Spinal cord (tissue), 9 donors: ENCODE measurements at regions not wholly inside any gene's neighbourhood (a gene's known extent, or its start where the extent isn't known, plus 50 kb on each side); places are given as distances from the start of the nearest gene placed in this dataset.
"Not testable (repeated sequence)": the region's sequence is repeated elsewhere in the genome, so short reads cannot be mapped to it uniquely, and the experiment has no call there.

Source experiments
- DNase-seq, 6 donors: peaks; one replicate each; pipeline versions ENCODE4 v3.0.0 to v3.0.0-alpha.2; 2013 to 2015; ENCODE audit warnings: low spot score in 6 of 6, low read depth in 4 of 6
- H3K27ac ChIP-seq: one replicate; pipeline ENCODE4 v1.5.1; 2013; ENCODE audit warnings: low read depth, low read length, control low read depth
- H3K27me3 ChIP-seq: one replicate; pipeline ENCODE4 v1.6.1; 2013; ENCODE audit warnings: low read length; ENCODE audit not compliant: control insufficient read depth, insufficient read depth
- H3K36me3 ChIP-seq: one replicate; pipeline ENCODE4 v1.6.1; 2013; ENCODE audit warnings: low read length; ENCODE audit not compliant: control insufficient read depth, insufficient read depth
- H3K4me1 ChIP-seq: one replicate; pipeline ENCODE4 v1.6.1; 2013; ENCODE audit warnings: low read length; ENCODE audit not compliant: control insufficient read depth, insufficient read depth
- H3K4me3 ChIP-seq: one replicate; pipeline ENCODE4 v1.5.1; 2013; ENCODE audit warnings: low read depth, low read length, control low read depth
- H3K9me3 ChIP-seq: one replicate; pipeline ENCODE4 v1.6.1; 2013; ENCODE audit warnings: low read length; ENCODE audit not compliant: control insufficient read depth, insufficient read depth
- WGBS: methylation state at CpG from one replicate; pipeline ENCODE4 v1.1.5; 2013; ENCODE audit warnings: missing lambda C conversion rate; ENCODE audit not compliant: insufficient coverage; 5-methylcytosine and 5-hydroxymethylcytosine counted together
- donor health status: healthy.

DNA sequence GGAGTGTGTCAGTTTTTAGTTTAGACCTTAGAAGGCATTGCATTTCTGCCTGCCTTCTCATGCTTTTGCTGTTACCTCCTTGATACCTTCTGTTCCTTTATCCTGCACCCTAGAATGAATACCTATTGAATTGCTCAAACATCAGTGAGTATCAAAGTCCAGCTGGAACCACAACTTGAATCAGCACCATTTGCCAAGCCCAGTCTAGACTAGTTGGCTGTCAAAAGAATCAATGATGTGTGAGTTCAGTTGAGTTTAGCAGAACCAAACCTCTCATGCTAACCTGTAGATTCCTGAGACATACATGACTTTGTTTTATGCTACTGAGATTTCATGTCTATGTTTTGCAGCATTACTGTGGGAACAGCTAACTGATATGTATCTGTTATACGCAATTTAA, 116.6 kb downstream of the FAM170A start:
- WGBS: 100% methylated on average over 1 of the region's 1 CpG
- DNase-seq: no peak

DNA sequence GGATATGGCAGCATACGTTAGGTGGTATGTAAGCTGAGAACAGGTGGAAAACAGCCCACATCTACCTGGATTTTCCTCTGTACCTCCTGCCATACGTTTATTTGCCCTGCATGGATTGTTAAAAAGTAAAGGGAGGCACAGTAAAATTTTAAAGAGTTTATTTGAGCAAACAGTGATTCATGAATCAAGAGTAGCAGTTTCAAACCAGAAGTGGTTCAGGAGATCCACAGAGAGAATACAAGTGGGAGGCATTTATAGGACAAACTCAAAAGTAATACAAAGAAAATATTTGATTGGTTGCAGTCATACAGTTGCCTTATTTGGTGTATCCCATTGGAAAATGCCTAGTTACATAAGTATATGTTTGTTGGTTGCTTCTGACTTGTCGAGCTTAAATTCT, 117.6 kb downstream of the FAM170A start:
- Histone ChIP-seq H3K4me3 (no peak overlapping the region), H3K27ac (no peak overlapping the region), H3K36me3 (no peaks in the 10 kb centered on the region), H3K4me1 (no peaks in the 10 kb centered on the region), H3K27me3 (no peaks in the 10 kb centered on the region), H3K9me3 (no peaks in the 10 kb centered on the region)
- DNase-seq: no peak
- WGBS: no CpG with 5 or more reads among the region's 3 CpGs

More for the DNA sequence above, 116.6 kb downstream of the FAM170A start:
- H3K4me1 ChIP-seq: no peaks in the 10 kb centered on the region
- no peaks in the 10 kb centered on the region for H3K9me3 ChIP-seq
- H3K27me3 ChIP-seq: no peaks in the 10 kb centered on the region
- no peak overlapping the region for H3K4me3 ChIP-seq
- no peak overlapping the region for H3K27ac ChIP-seq
- H3K36me3 ChIP-seq: no peaks in the 10 kb centered on the region

DNA sequence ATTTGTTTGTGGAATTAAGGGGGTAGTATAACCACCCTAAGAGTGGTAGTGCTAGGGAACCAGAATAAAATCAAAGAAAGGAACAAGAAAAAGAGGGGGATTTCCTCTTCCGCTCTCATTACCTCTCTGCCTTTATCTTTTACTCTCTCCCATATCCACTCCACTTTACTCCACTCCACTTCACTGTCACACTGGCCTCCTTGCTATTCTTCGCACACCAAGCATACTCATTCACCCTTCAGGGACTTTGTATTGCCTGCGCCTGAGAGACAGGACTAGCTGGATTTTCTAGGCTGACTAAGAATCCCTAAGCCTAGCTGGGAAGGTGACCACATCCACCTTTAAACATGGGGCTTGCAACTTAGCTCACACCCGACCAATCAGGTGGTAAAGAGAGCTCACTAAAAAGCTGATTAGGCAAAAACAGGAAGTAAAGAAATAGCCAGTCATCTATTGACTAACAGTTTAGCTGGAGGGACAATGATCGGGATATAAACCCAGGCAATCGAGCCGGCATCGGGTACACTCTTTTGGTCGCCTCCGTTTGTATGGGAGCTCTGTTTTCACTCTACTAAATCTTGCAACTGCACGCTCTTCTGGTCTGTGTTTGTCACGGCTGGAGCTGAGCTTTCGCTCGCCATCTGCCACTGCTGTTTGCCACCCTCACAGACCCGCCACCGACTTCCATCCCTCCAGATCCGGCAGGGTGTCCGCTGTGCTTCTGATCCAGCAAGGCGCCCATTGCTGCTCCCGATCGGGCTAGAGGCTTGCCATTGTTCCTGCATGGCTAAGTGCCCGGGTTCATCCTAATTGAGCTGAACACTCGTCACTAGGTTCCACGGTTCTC, 121.8 kb downstream of the FAM170A start:
- no peak for DNase-seq
- Histone ChIP-seq H3K9me3 (no peaks in the 10 kb centered on the region), H3K27me3 (no peaks in the 10 kb centered on the region), H3K4me3 (no peak overlapping the region), H3K36me3 (no peaks in the 10 kb centered on the region), H3K27ac (no peak overlapping the region), H3K4me1 (no peaks in the 10 kb centered on the region)
- WGBS: 94% methylated on average over 21 of the region's 24 CpGs

DNA sequence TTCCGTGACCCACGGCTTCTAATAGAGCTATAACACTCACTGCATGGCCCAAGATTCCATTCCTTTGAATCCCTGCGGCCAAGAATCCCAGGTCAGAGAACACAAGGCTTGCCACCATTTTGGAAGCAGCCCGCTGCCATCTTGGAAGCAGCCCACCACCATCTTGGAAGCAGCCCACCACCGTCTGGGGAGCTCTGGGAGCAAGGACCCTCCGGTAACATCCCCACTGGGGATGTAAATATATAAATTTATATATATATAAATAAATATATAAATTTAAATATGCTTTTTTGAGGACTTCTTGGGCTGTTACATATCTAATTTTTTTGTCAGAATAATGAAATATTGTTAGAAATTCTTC, 122.4 kb downstream of the FAM170A start:
- H3K36me3 ChIP-seq: no peaks in the 10 kb centered on the region
- no peak overlapping the region for H3K27ac ChIP-seq
- no peaks in the 10 kb centered on the region for H3K9me3 ChIP-seq
- DNase-seq: no peak
- H3K4me1 ChIP-seq: no peaks in the 10 kb centered on the region
- 67% methylated on average over 3 of the region's 6 CpGs for WGBS
- no peak overlapping the region for H3K4me3 ChIP-seq
- no peaks in the 10 kb centered on the region for H3K27me3 ChIP-seq

DNA sequence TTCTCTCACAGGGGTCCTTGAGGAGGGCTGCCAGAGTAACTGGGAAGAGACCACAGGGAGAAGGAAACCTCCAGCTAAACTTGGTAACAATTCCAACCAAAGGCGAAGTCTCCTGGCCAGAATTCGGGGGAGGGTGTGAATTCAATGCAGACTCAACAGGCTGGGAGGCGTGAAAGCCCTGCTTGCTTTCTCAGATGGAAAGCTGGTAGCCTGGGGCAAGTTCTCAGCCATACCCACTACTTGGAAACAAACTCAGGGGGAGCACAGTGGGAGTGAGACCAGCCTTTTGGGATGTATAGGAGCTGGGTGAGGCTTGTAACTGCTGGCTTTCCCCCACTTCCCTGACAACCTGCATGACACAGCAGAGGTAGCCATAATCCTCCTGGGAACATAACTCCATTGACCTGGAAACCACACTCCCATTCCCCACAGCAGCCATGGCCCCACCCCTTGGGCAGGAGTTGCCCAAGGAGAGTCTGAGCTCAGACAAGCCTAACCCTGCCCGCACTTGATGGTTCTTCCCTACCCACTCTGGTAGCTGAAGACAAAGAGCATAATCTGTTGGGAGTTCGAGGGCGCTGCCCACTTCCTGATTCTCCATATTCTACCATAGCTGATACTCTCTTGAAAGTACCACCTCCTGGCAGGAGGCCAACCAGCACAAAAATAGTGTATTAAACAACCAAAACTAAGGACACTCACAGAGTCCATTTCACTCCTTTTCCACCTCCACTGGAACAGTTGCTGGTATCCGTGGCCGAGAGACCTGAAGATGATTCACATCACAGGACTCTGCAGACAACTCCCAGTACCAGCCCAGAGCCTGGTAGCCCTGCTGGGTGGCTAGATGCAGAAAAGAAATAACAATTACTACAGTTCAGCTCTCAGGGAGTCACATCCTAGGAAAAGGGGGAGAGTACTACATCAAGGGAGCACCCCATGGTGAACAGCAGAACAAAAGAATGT, 123.8 kb downstream of the FAM170A start:
- Histone ChIP-seq H3K27me3 (no peaks in the 10 kb centered on the region), H3K9me3 (no peaks in the 10 kb centered on the region), H3K27ac (no peak overlapping the region), H3K4me1 (no peaks in the 10 kb centered on the region), H3K4me3 (no peak overlapping the region), H3K36me3 (no peaks in the 10 kb centered on the region)
- WGBS: 97% methylated on average over 7 of the region's 8 CpGs
- no peak for DNase-seq

DNA sequence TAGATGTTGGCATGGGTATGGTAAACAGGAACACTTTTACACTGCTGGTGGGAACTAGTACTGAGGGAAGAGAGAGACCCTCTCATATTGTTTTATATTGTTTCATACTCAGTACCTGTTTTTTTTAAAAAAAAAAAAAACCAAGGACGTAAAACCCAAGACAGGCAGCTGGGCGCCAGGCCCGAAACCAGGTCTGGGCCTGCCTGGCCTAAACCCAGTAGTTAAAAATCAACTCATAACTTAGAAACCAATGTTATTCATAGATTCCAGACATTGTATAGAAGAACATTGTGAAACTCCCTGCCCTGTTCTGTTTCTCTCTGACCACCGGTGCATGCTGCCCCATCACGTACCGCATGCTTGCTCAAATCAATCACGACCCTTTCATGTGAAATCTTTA, 125.5 kb downstream of the FAM170A start:
- WGBS: 100% methylated on average over 1 of the region's 7 CpGs
- not testable (repeated sequence) for DNase-seq

DNA sequence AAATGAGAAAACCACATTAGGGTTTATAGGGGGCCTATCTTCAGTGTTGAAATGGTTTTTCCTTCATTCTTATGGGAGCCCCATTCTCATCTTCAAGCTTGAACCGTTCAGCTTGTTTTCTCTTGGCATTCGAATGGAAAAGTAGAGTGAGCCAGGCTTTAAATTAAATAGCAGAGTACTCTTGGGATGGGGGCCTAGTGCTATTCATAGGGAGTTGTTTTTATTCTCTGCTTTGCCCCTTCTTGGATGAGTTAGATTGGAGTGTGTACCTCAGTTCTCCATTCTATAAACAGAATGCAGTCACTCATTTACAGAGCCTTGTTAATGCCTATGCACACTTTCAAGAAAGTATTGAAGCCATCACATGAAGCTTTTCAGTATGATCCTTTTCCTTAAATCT, 127.9 kb downstream of the FAM170A start:
- Histone ChIP-seq H3K36me3 (no peaks in the 10 kb centered on the region), H3K27me3 (no peaks in the 10 kb centered on the region), H3K4me3 (no peak overlapping the region), H3K9me3 (no peaks in the 10 kb centered on the region), H3K27ac (no peak overlapping the region), H3K4me1 (no peaks in the 10 kb centered on the region)
- peak in 1 of 6 donors; percentile 51 for DNase-seq
- WGBS: no CpG with 5 or more reads among the region's 2 CpGs

More for the DNA sequence above, 125.5 kb downstream of the FAM170A start:
- not testable (repeated sequence) for H3K27ac ChIP-seq, H3K36me3 ChIP-seq, H3K4me1 ChIP-seq, H3K9me3 ChIP-seq, H3K4me3 ChIP-seq, H3K27me3 ChIP-seq

DNA sequence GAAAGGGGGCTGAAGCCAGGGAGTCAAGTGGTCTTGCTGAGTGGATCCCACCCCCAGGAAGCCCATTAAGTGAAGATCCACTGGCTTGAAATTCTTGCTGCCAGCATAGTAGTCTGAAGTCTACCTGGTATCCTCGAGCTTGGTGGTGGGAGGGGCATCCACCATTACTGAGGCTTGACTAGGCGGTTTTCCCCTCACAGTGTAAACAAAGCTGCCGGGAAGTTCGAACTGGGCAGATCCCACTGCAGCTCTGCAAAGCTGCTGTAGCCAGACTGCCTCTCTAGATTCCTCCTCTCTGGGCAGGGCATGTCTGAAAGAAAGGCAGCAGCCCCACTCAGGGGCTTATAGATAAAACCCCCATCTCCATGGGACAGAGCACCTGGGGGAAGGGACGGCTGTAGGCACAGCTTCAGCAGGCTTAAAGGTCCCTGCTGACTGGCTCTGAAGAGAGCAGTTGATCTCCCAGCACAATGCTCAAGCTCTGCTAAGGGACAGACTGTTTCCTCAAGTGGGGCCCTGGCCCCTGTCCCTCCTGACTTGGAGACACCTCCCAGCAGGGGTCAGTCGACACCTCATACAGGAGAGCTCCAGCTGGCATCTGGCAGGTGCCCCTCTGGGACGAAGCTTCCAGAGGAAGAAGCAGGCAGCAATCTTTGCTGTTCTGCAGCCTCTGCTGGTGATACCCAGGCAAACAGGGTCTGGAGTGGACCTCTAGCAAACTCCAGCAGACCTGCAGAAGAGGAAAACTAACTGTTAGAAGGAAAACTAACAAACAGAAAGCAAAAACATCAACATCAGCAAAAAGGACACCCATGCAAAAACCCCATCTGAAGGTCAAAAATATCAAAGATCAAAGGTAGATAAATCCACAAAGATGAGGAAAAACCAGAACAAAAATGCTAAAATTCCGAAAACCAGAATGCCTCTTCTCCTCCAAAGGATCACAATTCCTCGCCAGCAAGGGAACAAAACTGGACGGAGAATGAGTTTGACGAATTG, 140.6 kb downstream of the FAM170A start:
- H3K9me3 ChIP-seq, DNase-seq: not testable (repeated sequence)
- 50% methylated on average over 5 of the region's 11 CpGs for WGBS

DNA sequence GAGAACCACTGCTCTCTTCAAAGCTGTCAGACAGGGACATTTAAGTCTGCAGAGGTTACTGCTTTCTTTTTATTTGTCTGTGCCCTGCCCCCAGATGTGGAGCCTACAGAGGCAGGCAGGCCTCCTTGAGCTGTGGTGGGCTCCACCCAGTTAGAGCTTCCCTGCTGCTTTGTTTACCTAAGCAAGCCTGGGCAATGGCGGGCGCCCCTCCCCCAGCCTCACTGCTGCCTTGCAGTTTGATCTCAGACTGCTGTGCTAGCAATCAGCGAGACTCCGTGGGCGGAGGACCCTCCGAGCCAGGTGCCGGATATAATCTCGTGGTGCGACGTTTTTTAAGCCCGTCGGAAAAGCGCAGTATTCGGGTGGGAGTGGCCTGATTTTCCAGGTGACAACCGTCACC, 150.8 kb downstream of the FAM170A start:
- not testable (repeated sequence) for H3K27ac ChIP-seq, H3K36me3 ChIP-seq, H3K4me1 ChIP-seq, H3K27me3 ChIP-seq, DNase-seq, H3K9me3 ChIP-seq, H3K4me3 ChIP-seq
- 89% methylated on average over 13 of the region's 15 CpGs for WGBS

More for the DNA sequence above, 140.6 kb downstream of the FAM170A start:
- H3K4me1 ChIP-seq, H3K27me3 ChIP-seq, H3K36me3 ChIP-seq, H3K4me3 ChIP-seq, H3K27ac ChIP-seq: not testable (repeated sequence)
